Stomach (tissue), 4 donors: ENCODE measurements at regions not wholly inside any gene's neighbourhood (a gene's known extent, or its start where the extent isn't known, plus 50 kb on each side); places are given as distances from the start of the nearest gene placed in this dataset.

Source experiments
- CTCF ChIP-seq, 7 experiments: fragments of 450-650 bp in 4 of 7; fragments of 200-600 bp in 3 of 7; sonication (generic) in 3 of 7; IDR thresholded peaks; one replicate each; pipeline ENCODE4 v1.5.1; 2016 to 2019; ENCODE audit warnings: antibody characterized with exemption in 7 of 7, control low read depth in 2 of 7, mild to moderate bottlenecking in 1 of 7
- EP300 ChIP-seq: sonication (generic); formaldehyde crosslinking; IDR thresholded peaks from one replicate; pipeline ENCODE4 v1.6.1; 2017; ENCODE audit warnings: antibody characterized with exemption
- POLR2A ChIP-seq, 4 donors: fragments of 450-650 bp; IDR thresholded peaks; one replicate each; pipeline ENCODE4 v1.6.1; 2016; ENCODE audit warnings: antibody characterized with exemption in 4 of 4, control low read depth in 2 of 4, mild to moderate bottlenecking in 1 of 4, moderate library complexity in 1 of 4
- POLR2AphosphoS5 ChIP-seq, 3 donors: sonication (generic); formaldehyde crosslinking; IDR thresholded peaks; one replicate each; pipeline ENCODE4 v1.6.1; 2016; ENCODE audit warnings: antibody characterized with exemption in 3 of 3

GRCh38 chr12:87021400-87021799 lies 765.2 kb upstream of the MGAT4C start:
- TF ChIP-seq POLR2AphosphoS5 (IDR thresholded peaks at IDR 0.05) (no peak), CTCF (IDR thresholded peaks at IDR 0.05) (no peak), EP300 (no peak), POLR2A (IDR thresholded peaks at IDR 0.05) (no peak)
